ENCODE measurements at regions not wholly inside any gene's neighbourhood (a gene's known extent, or its start where the extent isn't known, plus 50 kb on each side); places are given as distances from the start of the nearest gene placed in this dataset.

- Mint-ChIP-seq H3K4me1 (ENCODE audit: low read depth, unreplicated experiment) (no peaks in the 10 kb centered on the region), H3K9me3 (ENCODE audit: unreplicated experiment) (no peaks in the 10 kb centered on the region), H3K36me3 (ENCODE audit: insufficient read depth, unreplicated experiment) (no peaks in the 10 kb centered on the region), H3K27me3 (ENCODE audit: insufficient read depth, unreplicated experiment) (no peaks in the 10 kb centered on the region), H3K4me3 (ENCODE audit: unreplicated experiment) (no peak overlapping the region), H3K27ac (ENCODE audit: unreplicated experiment) (no peak overlapping the region)
- BruUV-seq (replicated peaks), result no TSS peak
- TF ChIP-seq CTCF (IDR thresholded peaks at IDR 0.05; ENCODE audit: insufficient read depth in 1 of 2, low read depth in 1 of 2, low read length in 1 of 2, severe bottlenecking in 1 of 2, unreplicated experiment in 1 of 2), result no peak
- Histone ChIP-seq H3K4me3 (ENCODE audit: low read depth, low read length) (no peak overlapping the region), H3K4me1 (no peaks in the 10 kb centered on the region), H3K36me3 (ENCODE audit: control insufficient read depth, insufficient read depth, low read length) (no peaks in the 10 kb centered on the region; the same call in 1 of the 2 replicates), H3K27me3 (replicated peaks; ENCODE audit: control insufficient read depth, insufficient read depth, low read length) (no peaks in the 10 kb centered on the region), H3K9me3 (no peaks in the 10 kb centered on the region)
- CTCF ChIA-PET, result no interaction called here
- POLR2A ChIA-PET, result no interaction called here
- DNase-seq, result no peak
- intact Hi-C loops (cut with micrococcal nuclease; ENCODE audit: unreplicated experiment), result no loop called here
These were observed 184.8 kb upstream of the BCL6 start for GRCh38 chr3:187930021-187930420.

- H3K36me3 Mint-ChIP-seq (ENCODE audit: insufficient read depth, unreplicated experiment), result no peaks in the 10 kb centered on the region
- no peak overlapping the region for H3K27ac Mint-ChIP-seq (ENCODE audit: unreplicated experiment)
- Histone ChIP-seq H3K4me3 (ENCODE audit: low read depth, low read length) (no peak overlapping the region), H3K9me3 (no peaks in the 10 kb centered on the region), H3K27me3 (replicated peaks; ENCODE audit: control insufficient read depth, insufficient read depth, low read length) (no peaks in the 10 kb centered on the region), H3K36me3 (ENCODE audit: control insufficient read depth, insufficient read depth, low read length) (no peaks in the 10 kb centered on the region; the same call in 1 of the 2 replicates), H3K4me1 (no peaks in the 10 kb centered on the region)
- no peak for DNase-seq
- ChIA-PET POLR2A (no interaction called here), CTCF (no interaction called here)
- no TSS peak for BruUV-seq (replicated peaks)
- H3K27me3 Mint-ChIP-seq (ENCODE audit: insufficient read depth, unreplicated experiment), result no peaks in the 10 kb centered on the region
- intact Hi-C loops (cut with micrococcal nuclease; ENCODE audit: unreplicated experiment), result no loop called here
- TF ChIP-seq CTCF (IDR thresholded peaks at IDR 0.05; ENCODE audit: insufficient read depth in 1 of 2, low read depth in 1 of 2, low read length in 1 of 2, severe bottlenecking in 1 of 2, unreplicated experiment in 1 of 2), result no peak
- no peaks in the 10 kb centered on the region for H3K9me3 Mint-ChIP-seq (ENCODE audit: unreplicated experiment)
- no peak overlapping the region for H3K4me3 Mint-ChIP-seq (ENCODE audit: unreplicated experiment)
- no peaks in the 10 kb centered on the region for H3K4me1 Mint-ChIP-seq (ENCODE audit: low read depth, unreplicated experiment)
These were observed 185.8 kb upstream of the BCL6 start for GRCh38 chr3:187931101-187931500.

- ChIA-PET POLR2A (no interaction called here), CTCF (no interaction called here)
- no peak for DNase-seq
- no peaks in the 10 kb centered on the region for H3K4me1 ChIP-seq
- TF ChIP-seq CTCF (IDR thresholded peaks at IDR 0.05; ENCODE audit: insufficient read depth in 1 of 2, low read depth in 1 of 2, low read length in 1 of 2, severe bottlenecking in 1 of 2, unreplicated experiment in 1 of 2), result no peak
- H3K9me3 ChIP-seq, result no peaks in the 10 kb centered on the region
- intact Hi-C loops (cut with micrococcal nuclease; ENCODE audit: unreplicated experiment), result no loop called here
- no peak overlapping the region for H3K4me3 ChIP-seq (ENCODE audit: low read depth, low read length)
- Mint-ChIP-seq H3K27ac (ENCODE audit: unreplicated experiment) (no peak overlapping the region), H3K4me3 (ENCODE audit: unreplicated experiment) (no peak overlapping the region), H3K27me3 (ENCODE audit: insufficient read depth, unreplicated experiment) (no peaks in the 10 kb centered on the region), H3K36me3 (ENCODE audit: insufficient read depth, unreplicated experiment) (no peaks in the 10 kb centered on the region), H3K9me3 (ENCODE audit: unreplicated experiment) (no peaks in the 10 kb centered on the region), H3K4me1 (ENCODE audit: low read depth, unreplicated experiment) (no peaks in the 10 kb centered on the region)
- H3K27me3 ChIP-seq (replicated peaks; ENCODE audit: control insufficient read depth, insufficient read depth, low read length), result no peaks in the 10 kb centered on the region
- H3K36me3 ChIP-seq (ENCODE audit: control insufficient read depth, insufficient read depth, low read length), result no peaks in the 10 kb centered on the region; the same call in 1 of the 2 replicates
- no TSS peak for BruUV-seq (replicated peaks)
These were observed 186.6 kb upstream of the BCL6 start for GRCh38 chr3:187931770-187932278.

All from Caco-2 (cell line).